OCI-LY1 (cell line): ENCODE measurements at regions not wholly inside any gene's neighbourhood (a gene's known extent, or its start where the extent isn't known, plus 50 kb on each side); places are given as distances from the start of the nearest gene placed in this dataset.

Experiments
- EZH2 ChIP-seq: fragments of 200-600 bp; sonication (generic), shearing (Covaris generic); IDR thresholded peaks from 2 replicates; pipeline ENCODE4 v1.8.0; 2017; ENCODE audit warnings: borderline replicate concordance, mixed run types, mild to moderate bottlenecking, antibody characterized with exemption, low read length, moderate library complexity, mixed read lengths
- TF ChIP-seq, protein P1 (sequence below): fragments of 200-600 bp; sonication (generic), shearing (Covaris generic); IDR thresholded peaks from 2 replicates; pipeline ENCODE4 v1.5.1; 2017; ENCODE audit warnings: mild to moderate bottlenecking, antibody characterized with exemption, low read length, moderate library complexity, mixed read lengths

DNA sequence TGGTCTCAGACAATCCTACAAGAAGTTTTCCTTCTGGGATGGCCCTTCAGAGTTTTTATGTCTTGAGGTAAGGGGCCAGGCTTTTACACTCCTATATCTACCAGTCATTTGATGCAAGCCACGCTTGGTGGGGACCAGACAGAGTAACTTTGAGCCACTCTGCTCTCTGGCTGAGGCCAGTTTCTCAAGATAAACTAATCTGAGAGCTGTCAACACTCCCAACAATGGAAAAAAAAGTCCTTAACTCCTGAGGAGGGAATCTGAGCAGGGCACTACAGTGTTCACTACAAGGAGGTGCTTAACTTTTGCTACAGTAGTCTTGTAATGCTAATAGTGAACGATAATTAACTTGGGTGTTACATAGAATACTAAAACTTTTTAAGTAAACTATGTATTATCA, 62.7 kb downstream of the MRPS30 start:
- TF ChIP-seq, protein P1, sequence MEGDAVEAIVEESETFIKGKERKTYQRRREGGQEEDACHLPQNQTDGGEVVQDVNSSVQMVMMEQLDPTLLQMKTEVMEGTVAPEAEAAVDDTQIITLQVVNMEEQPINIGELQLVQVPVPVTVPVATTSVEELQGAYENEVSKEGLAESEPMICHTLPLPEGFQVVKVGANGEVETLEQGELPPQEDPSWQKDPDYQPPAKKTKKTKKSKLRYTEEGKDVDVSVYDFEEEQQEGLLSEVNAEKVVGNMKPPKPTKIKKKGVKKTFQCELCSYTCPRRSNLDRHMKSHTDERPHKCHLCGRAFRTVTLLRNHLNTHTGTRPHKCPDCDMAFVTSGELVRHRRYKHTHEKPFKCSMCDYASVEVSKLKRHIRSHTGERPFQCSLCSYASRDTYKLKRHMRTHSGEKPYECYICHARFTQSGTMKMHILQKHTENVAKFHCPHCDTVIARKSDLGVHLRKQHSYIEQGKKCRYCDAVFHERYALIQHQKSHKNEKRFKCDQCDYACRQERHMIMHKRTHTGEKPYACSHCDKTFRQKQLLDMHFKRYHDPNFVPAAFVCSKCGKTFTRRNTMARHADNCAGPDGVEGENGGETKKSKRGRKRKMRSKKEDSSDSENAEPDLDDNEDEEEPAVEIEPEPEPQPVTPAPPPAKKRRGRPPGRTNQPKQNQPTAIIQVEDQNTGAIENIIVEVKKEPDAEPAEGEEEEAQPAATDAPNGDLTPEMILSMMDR: no peak
- no peak for TF ChIP-seq EZH2
